SK-N-SH (cell line): ENCODE measurements at regions not wholly inside any gene's neighbourhood (a gene's known extent, or its start where the extent isn't known, plus 50 kb on each side); places are given as distances from the start of the nearest gene placed in this dataset.

Source experiments
- CTCF ChIA-PET: fragments of 300-600, 350-600 bp; formaldehyde crosslinking; extraction: SDS; loops from one replicate; lab custom pipeline; 2021; lab: Yijun Ruan, JAX
- POLR2A ChIA-PET: fragments of 350-600 bp; sonication (Branson Sonifier 250); formaldehyde crosslinking; extraction: SDS; loops from one replicate; lab custom pipeline; 2020; ENCODE audit warnings: antibody characterized with exemption, inconsistent platforms; lab: Yijun Ruan, JAX
- DNase-seq: peaks from one replicate; pipeline ENCODE4 v3.0.0; 2012
- H2AFZ ChIP-seq: fragments of 200-600 bp; sonication (generic); 2 replicates; pipeline ENCODE4 v1.8.1; 2016; ENCODE audit warnings: antibody characterized with exemption, mild to moderate bottlenecking, low read depth
- H3F3A ChIP-seq: fragments of 200-600 bp; sonication (generic); replicated peaks from 2 replicates; pipeline ENCODE3; 2016; ENCODE audit warnings: antibody characterized with exemption, mild to moderate bottlenecking; ENCODE audit not compliant: insufficient read depth
- H3K27ac ChIP-seq, 2 experiments: fragments of 200-500 bp in 1 of 2; fragments of 200-600 bp in 1 of 2; sonication (Bioruptor generic) in 1 of 2; sonication (generic), shearing (Covaris generic) in 1 of 2; 2 replicates each; pipeline versions ENCODE4 v1.5.1 to v1.6.1; 2014 to 2016; ENCODE audit warnings: low read depth in 2 of 2, inconsistent platforms in 1 of 2, low read length in 1 of 2, mild to moderate bottlenecking in 1 of 2, mixed read lengths in 1 of 2
- H3K27me3 ChIP-seq: fragments of 200-600 bp; sonication (generic), shearing (Covaris generic); 2 replicates; pipeline ENCODE4 v1.6.1; 2016; ENCODE audit warnings: mixed run types; ENCODE audit not compliant: insufficient read depth
- H3K36me3 ChIP-seq, 2 experiments: fragments of 200-500 bp in 1 of 2; fragments of 200-600 bp in 1 of 2; sonication (Bioruptor generic) in 1 of 2; sonication (generic) in 1 of 2; replicated peaks in 1 of 2; 2 replicates each; pipeline versions ENCODE3 to v1.5.1; 2014 to 2016; ENCODE audit warnings: low read length in 1 of 2, mild to moderate bottlenecking in 1 of 2; ENCODE audit not compliant: insufficient read depth in 2 of 2, control insufficient read depth in 1 of 2
- H3K4me1 ChIP-seq, 2 experiments: fragments of 200-500 bp in 1 of 2; fragments of 200-600 bp in 1 of 2; sonication (Bioruptor generic) in 1 of 2; sonication (generic), shearing (Covaris generic) in 1 of 2; 2 replicates each; pipeline versions ENCODE4 v1.5.1 to v1.6.1; 2014 to 2016; ENCODE audit warnings: low read depth in 1 of 2, low read length in 1 of 2, mixed run types in 1 of 2; ENCODE audit not compliant: insufficient read depth in 2 of 2, control insufficient read depth in 1 of 2
- H3K4me2 ChIP-seq: fragments of 200-600 bp; sonication (generic), shearing (Covaris generic); 2 replicates; pipeline ENCODE4 v1.6.1; 2017; ENCODE audit warnings: mixed run types
- H3K4me3 ChIP-seq, 2 experiments: fragments of 200-500 bp in 1 of 2; fragments of 200-600 bp in 1 of 2; sonication (Bioruptor generic) in 1 of 2; sonication (generic), shearing (Covaris generic) in 1 of 2; 2 replicates each; pipeline versions ENCODE4 v1.5.1 to v1.8.1; 2014 to 2016; ENCODE audit warnings: low read depth in 2 of 2, inconsistent platforms in 1 of 2, low read length in 1 of 2, mild to moderate bottlenecking in 1 of 2, mixed read lengths in 1 of 2, moderate library complexity in 1 of 2
- H3K79me2 ChIP-seq: fragments of 200-600 bp; sonication (generic); 2 replicates; pipeline ENCODE4 v1.8.1; 2017; ENCODE audit warnings: mild to moderate bottlenecking; ENCODE audit not compliant: insufficient read depth
- H3K9ac ChIP-seq: fragments of 200-600 bp; sonication (generic); 2 replicates; pipeline ENCODE4 v1.6.1; 2017; ENCODE audit warnings: mixed run types
- H3K9me2 ChIP-seq: fragments of 200-600 bp; sonication (generic); 2 replicates; pipeline ENCODE4 v1.6.1; 2017; ENCODE audit warnings: mixed run types
- H3K9me3 ChIP-seq: fragments of 200-600 bp; sonication (generic); 2 replicates; pipeline ENCODE4 v1.6.1; 2017; ENCODE audit warnings: mixed run types, mild to moderate bottlenecking, moderate library complexity
- H4K20me1 ChIP-seq: fragments of 200-600 bp; sonication (generic); 2 replicates; pipeline ENCODE4 v1.6.1; 2017; ENCODE audit warnings: mild to moderate bottlenecking, mixed run types; ENCODE audit not compliant: insufficient read depth
- EZH2phosphoT487 ChIP-seq: fragments of 200-600 bp; sonication (generic); IDR thresholded peaks from 2 replicates; pipeline ENCODE4 v1.6.1; 2017; ENCODE audit warnings: low read depth, mixed run types, mild to moderate bottlenecking, antibody characterized with exemption, moderate library complexity, borderline replicate concordance
- FOSL2 ChIP-seq: IDR thresholded peaks from 2 replicates; pipeline ENCODE4 v1.4.0; 2012; ENCODE audit warnings: low read depth, mild to moderate bottlenecking, moderate library complexity, borderline replicate concordance
- GATA2 ChIP-seq: sonication (generic); formaldehyde crosslinking; IDR thresholded peaks from 2 replicates; pipeline ENCODE4 v1.5.0; 2020; ENCODE audit warnings: mild to moderate bottlenecking, missing genetic modification reagents
- JUND ChIP-seq: IDR thresholded peaks from 2 replicates; pipeline ENCODE4 v1.4.0; 2012
- MEF2A ChIP-seq: IDR thresholded peaks from 2 replicates; pipeline ENCODE4 v1.4.0; 2012; ENCODE audit warnings: low read depth, borderline replicate concordance
- NRF1 ChIP-seq: IDR thresholded peaks from 2 replicates; pipeline ENCODE4 v1.6.1; 2012; ENCODE audit warnings: low read depth, mild to moderate bottlenecking, low read length
- POLR2AphosphoS5 ChIP-seq: IDR thresholded peaks from 2 replicates; pipeline ENCODE4 v1.6.1; 2012; ENCODE audit warnings: low read depth, low read length
- RAD21 ChIP-seq: IDR thresholded peaks from 2 replicates; pipeline ENCODE4 v1.6.1; 2012; ENCODE audit warnings: mild to moderate bottlenecking, low read length
- RCOR1 ChIP-seq: fragments of 150-350 bp; IDR thresholded peaks from 2 replicates; pipeline ENCODE4 v1.6.1; 2017; ENCODE audit warnings: antibody characterized with exemption, low read length
- RXRA ChIP-seq: IDR thresholded peaks from 2 replicates; pipeline ENCODE4 v1.4.0; 2012; ENCODE audit warnings: low read depth, mild to moderate bottlenecking, borderline replicate concordance
- SIN3A ChIP-seq: IDR thresholded peaks from 2 replicates; pipeline ENCODE4 v1.6.1; 2012; ENCODE audit warnings: low read depth, mild to moderate bottlenecking, low read length, moderate library complexity, borderline replicate concordance
- SMC3 ChIP-seq: IDR thresholded peaks from 2 replicates; pipeline ENCODE4 v1.6.1; 2012; ENCODE audit warnings: low read depth, low read length, improper control_type of control experiment
- TCF12 ChIP-seq: IDR thresholded peaks from 2 replicates; pipeline ENCODE4 v1.4.0; 2012
- TEAD4 ChIP-seq: IDR thresholded peaks from 2 replicates; pipeline ENCODE4 v1.4.0; 2012; ENCODE audit warnings: mild to moderate bottlenecking, borderline replicate concordance; ENCODE audit not compliant: insufficient read depth
- WGBS: methylation state at CpG from one replicate; pipeline ENCODE4 v1.1.6; 2017; ENCODE audit warnings: low lambda C conversion rate; 5-methylcytosine and 5-hydroxymethylcytosine counted together
- TF ChIP-seq, protein P1 (sequence below): IDR thresholded peaks from 2 replicates; pipeline ENCODE4 v1.4.0; 2012; ENCODE audit warnings: low read depth, borderline replicate concordance
- TF ChIP-seq, protein P2 (sequence below): fragments of 150-350 bp; IDR thresholded peaks from 2 replicates; pipeline ENCODE4 v1.6.1; 2016; ENCODE audit warnings: mild to moderate bottlenecking, low read depth, low read length
- TF ChIP-seq, protein P3 (sequence below): fragments of 150-350 bp; IDR thresholded peaks from 2 replicates; pipeline ENCODE4 v1.6.1; 2017; ENCODE audit warnings: antibody characterized with exemption, low read length, low read depth, borderline replicate concordance
- TF ChIP-seq, protein P4 (sequence below): fragments of 200-600 bp; sonication (generic); IDR thresholded peaks from 2 replicates; pipeline ENCODE4 v1.6.1; 2017; ENCODE audit warnings: antibody characterized with exemption, mild to moderate bottlenecking, moderate library complexity
- TF ChIP-seq, protein P5 (sequence below): IDR thresholded peaks from 2 replicates; pipeline ENCODE4 v1.4.0; 2012; ENCODE audit warnings: low read depth

DNA sequence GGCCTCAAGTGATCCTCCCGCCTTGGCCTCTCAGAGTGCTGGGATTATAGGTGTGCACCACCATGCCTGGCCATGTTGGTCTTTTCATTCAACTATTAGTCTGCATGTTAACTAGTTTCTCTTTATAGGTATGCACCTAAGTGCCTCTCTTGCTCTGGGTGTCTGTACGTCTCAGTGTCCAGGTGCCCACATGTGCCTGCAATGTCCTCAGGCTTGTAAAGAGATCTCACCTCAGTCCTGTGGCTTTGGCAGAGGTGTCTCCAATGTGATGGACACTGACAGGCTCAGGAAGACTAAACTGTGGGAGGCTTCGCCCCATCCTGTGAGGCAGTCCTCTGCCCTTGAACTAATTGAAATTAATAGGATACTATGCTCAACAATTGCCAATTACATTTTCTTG, 526.3 kb downstream of the PTPRU start:
- H3K9ac ChIP-seq = no peak overlapping the region
- H3K79me2 ChIP-seq = no peaks in the 10 kb centered on the region
- no peaks in the 10 kb centered on the region for H3K9me3 ChIP-seq
- TF ChIP-seq GATA2 (CRISPR knock-in tag) (no peak), FOSL2 (no peak), SMC3 (no peak), NRF1 (no peak), RXRA (no peak), POLR2AphosphoS5 (no peak), TEAD4 (no peak), RAD21 (no peak)
- TF ChIP-seq, protein P1, sequence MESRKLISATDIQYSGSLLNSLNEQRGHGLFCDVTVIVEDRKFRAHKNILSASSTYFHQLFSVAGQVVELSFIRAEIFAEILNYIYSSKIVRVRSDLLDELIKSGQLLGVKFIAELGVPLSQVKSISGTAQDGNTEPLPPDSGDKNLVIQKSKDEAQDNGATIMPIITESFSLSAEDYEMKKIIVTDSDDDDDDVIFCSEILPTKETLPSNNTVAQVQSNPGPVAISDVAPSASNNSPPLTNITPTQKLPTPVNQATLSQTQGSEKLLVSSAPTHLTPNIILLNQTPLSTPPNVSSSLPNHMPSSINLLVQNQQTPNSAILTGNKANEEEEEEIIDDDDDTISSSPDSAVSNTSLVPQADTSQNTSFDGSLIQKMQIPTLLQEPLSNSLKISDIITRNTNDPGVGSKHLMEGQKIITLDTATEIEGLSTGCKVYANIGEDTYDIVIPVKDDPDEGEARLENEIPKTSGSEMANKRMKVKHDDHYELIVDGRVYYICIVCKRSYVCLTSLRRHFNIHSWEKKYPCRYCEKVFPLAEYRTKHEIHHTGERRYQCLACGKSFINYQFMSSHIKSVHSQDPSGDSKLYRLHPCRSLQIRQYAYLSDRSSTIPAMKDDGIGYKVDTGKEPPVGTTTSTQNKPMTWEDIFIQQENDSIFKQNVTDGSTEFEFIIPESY = no peak
- TF ChIP-seq, protein P2, sequence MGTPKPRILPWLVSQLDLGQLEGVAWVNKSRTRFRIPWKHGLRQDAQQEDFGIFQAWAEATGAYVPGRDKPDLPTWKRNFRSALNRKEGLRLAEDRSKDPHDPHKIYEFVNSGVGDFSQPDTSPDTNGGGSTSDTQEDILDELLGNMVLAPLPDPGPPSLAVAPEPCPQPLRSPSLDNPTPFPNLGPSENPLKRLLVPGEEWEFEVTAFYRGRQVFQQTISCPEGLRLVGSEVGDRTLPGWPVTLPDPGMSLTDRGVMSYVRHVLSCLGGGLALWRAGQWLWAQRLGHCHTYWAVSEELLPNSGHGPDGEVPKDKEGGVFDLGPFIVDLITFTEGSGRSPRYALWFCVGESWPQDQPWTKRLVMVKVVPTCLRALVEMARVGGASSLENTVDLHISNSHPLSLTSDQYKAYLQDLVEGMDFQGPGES = no peak
- H2AFZ ChIP-seq = no peak overlapping the region
- no peaks in the 10 kb centered on the region for H4K20me1 ChIP-seq
- no peak for DNase-seq
- no peaks in the 10 kb centered on the region for H3K9me2 ChIP-seq
- no peak overlapping the region for H3K27ac ChIP-seq
- 29% methylated on average over 3 of the region's 3 CpGs for WGBS
- H3K36me3 ChIP-seq = no peaks in the 10 kb centered on the region
- no peaks in the 10 kb centered on the region for H3F3A ChIP-seq
- no peak overlapping the region for H3K4me3 ChIP-seq
- no peak overlapping the region for H3K4me2 ChIP-seq
- CTCF ChIA-PET = interaction anchor here (0.8 kb wide), 1 partner anchor 59 kb away, joined by 3 read pairs; no protein-coding TSS in a partner anchor
- POLR2A ChIA-PET = no interaction called here
- no peaks in the 10 kb centered on the region for H3K27me3 ChIP-seq
- peaks cover 0 to under 1% of the 10 kb centered on the region in 2 experiments; a peak in 1 of 4 replicates for H3K4me1 ChIP-seq

DNA sequence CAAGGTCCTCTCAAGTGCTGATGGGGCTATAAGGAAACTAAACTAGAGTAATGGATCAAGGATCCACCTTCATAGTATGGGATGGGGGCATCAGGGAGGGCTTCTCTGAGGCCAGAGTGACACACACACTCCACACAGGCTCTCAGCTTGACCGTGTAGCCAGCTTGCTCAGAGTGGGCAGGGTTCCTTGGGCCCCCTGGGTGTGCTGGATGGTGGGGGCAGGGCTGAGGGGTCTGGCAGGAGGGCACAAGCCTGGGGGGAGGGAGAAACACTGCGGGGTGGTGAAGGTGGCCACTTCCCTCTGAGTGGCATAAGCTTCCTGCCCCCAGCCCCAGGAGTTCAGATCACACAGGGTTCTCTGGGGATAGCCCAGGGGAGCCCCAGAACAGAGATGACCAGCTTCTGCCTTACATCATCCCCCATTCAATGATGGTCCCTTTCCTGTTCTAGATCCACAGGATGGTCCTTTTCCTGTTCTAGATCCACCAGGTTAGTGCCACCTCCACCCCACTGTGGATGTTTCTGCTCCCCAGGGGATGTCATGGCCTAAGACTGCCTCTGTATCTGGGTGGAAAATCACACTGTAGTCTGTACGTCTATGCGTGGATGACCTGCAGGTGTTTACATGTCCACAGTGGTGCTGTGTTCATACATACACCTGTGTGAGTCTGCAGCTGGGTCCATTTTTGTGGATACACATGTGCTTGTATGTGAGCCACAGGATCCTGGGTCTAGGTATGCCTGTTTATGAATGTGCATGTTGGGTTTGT, 525.0 kb downstream of the PTPRU start:
- no peak overlapping the region for H3K9ac ChIP-seq
- ChIA-PET CTCF (interaction anchor here (1.0 kb wide), 1 partner anchor 21 kb away, joined by 4 read pairs; no protein-coding TSS in a partner anchor), POLR2A (no interaction called here)
- no peaks in the 10 kb centered on the region for H3K36me3 ChIP-seq
- no peaks in the 10 kb centered on the region for H3K79me2 ChIP-seq
- no peaks in the 10 kb centered on the region for H3K9me3 ChIP-seq
- H4K20me1 ChIP-seq = no peaks in the 10 kb centered on the region
- H3K4me2 ChIP-seq = no peak overlapping the region
- H3F3A ChIP-seq = no peaks in the 10 kb centered on the region
- H3K4me3 ChIP-seq = no peak overlapping the region
- H3K27ac ChIP-seq = no peak overlapping the region
- no peaks in the 10 kb centered on the region for H3K9me2 ChIP-seq
- DNase-seq = no peak
- H3K27me3 ChIP-seq = no peaks in the 10 kb centered on the region
- peaks cover 0 to 13% of the 10 kb centered on the region in 2 experiments; a peak in 1 of 4 replicates for H3K4me1 ChIP-seq
- WGBS = 44% methylated on average over 4 of the region's 4 CpGs
- H2AFZ ChIP-seq = no peak overlapping the region
- TF ChIP-seq EZH2phosphoT487 (no peak), MEF2A (no peak), FOSL2 (no peak), JUND (no peak), TCF12 (no peak), NRF1 (no peak), RCOR1 (no peak), SIN3A (no peak)
- TF ChIP-seq, protein P3, sequence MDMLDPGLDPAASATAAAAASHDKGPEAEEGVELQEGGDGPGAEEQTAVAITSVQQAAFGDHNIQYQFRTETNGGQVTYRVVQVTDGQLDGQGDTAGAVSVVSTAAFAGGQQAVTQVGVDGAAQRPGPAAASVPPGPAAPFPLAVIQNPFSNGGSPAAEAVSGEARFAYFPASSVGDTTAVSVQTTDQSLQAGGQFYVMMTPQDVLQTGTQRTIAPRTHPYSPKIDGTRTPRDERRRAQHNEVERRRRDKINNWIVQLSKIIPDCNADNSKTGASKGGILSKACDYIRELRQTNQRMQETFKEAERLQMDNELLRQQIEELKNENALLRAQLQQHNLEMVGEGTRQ = no peak
- TF ChIP-seq, protein P1 = no peak
- TF ChIP-seq, protein P4, sequence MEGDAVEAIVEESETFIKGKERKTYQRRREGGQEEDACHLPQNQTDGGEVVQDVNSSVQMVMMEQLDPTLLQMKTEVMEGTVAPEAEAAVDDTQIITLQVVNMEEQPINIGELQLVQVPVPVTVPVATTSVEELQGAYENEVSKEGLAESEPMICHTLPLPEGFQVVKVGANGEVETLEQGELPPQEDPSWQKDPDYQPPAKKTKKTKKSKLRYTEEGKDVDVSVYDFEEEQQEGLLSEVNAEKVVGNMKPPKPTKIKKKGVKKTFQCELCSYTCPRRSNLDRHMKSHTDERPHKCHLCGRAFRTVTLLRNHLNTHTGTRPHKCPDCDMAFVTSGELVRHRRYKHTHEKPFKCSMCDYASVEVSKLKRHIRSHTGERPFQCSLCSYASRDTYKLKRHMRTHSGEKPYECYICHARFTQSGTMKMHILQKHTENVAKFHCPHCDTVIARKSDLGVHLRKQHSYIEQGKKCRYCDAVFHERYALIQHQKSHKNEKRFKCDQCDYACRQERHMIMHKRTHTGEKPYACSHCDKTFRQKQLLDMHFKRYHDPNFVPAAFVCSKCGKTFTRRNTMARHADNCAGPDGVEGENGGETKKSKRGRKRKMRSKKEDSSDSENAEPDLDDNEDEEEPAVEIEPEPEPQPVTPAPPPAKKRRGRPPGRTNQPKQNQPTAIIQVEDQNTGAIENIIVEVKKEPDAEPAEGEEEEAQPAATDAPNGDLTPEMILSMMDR = no peak
- TF ChIP-seq, protein P5, sequence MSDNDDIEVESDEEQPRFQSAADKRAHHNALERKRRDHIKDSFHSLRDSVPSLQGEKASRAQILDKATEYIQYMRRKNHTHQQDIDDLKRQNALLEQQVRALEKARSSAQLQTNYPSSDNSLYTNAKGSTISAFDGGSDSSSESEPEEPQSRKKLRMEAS = no peak
